Fibroblast of lung (primary cell): ENCODE measurements at regions not wholly inside any gene's neighbourhood (a gene's known extent, or its start where the extent isn't known, plus 50 kb on each side); places are given as distances from the start of the nearest gene placed in this dataset.

Experiments
- DNase-seq, 2 donors: peaks; one replicate each; pipeline versions ENCODE4 v3.0.0 to v3.0.0-alpha.2; 2010; ENCODE audit warnings: low read depth in 2 of 2
- H2AFZ ChIP-seq: 2 replicates; pipeline ENCODE4 v1.5.1; 2012; ENCODE audit warnings: low read length, control low read depth, inconsistent platforms
- H3K27ac ChIP-seq: 2 replicates; pipeline ENCODE4 v1.5.1; 2011; ENCODE audit warnings: low read length, control low read depth; ENCODE audit not compliant: insufficient read depth
- H3K27me3 ChIP-seq: 2 replicates; pipeline ENCODE4 v1.5.1; 2011; ENCODE audit warnings: mild to moderate bottlenecking, low read length; ENCODE audit not compliant: control insufficient read depth, insufficient read depth
- H3K36me3 ChIP-seq: 2 replicates; pipeline ENCODE4 v1.5.1; 2011; ENCODE audit warnings: low read length; ENCODE audit not compliant: control insufficient read depth, insufficient read depth
- H3K4me1 ChIP-seq: 2 replicates; pipeline ENCODE4 v1.5.1; 2011; ENCODE audit warnings: low read length; ENCODE audit not compliant: control insufficient read depth, insufficient read depth; ENCODE audit errors: extremely low read depth
- H3K4me2 ChIP-seq: 2 replicates; pipeline ENCODE4 v1.5.1; 2011; ENCODE audit warnings: low read length, control low read depth; ENCODE audit not compliant: insufficient read depth; ENCODE audit errors: extremely low read depth
- H3K4me3 ChIP-seq, 4 experiments: fragments of 200-600 bp in 1 of 4; sonication (generic) in 1 of 4; replicated peaks in 1 of 4; 2 replicates each; pipeline ENCODE4 v1.5.1; 2011 to 2016; ENCODE audit warnings: low read length in 4 of 4, low read depth in 3 of 4, mild to moderate bottlenecking in 3 of 4, control low read depth in 2 of 4, inconsistent platforms in 1 of 4, mixed read lengths in 1 of 4; ENCODE audit not compliant: insufficient read depth in 1 of 4; ENCODE audit errors: control extremely low read depth in 1 of 4
- H3K79me2 ChIP-seq: 2 replicates; pipeline ENCODE4 v1.5.1; 2012; ENCODE audit warnings: mild to moderate bottlenecking, low read length, inconsistent platforms; ENCODE audit not compliant: control insufficient read depth, insufficient read depth
- H3K9ac ChIP-seq: 2 replicates; pipeline ENCODE4 v1.5.1; 2011; ENCODE audit warnings: mild to moderate bottlenecking, low read length, control low read depth; ENCODE audit not compliant: insufficient read depth
- H3K9me3 ChIP-seq: 2 replicates; pipeline ENCODE4 v1.5.1; 2012; ENCODE audit warnings: low read depth, low read length; ENCODE audit not compliant: control insufficient read depth, insufficient read depth
- H4K20me1 ChIP-seq: 2 replicates; pipeline ENCODE4 v1.5.1; 2011; ENCODE audit warnings: low read length; ENCODE audit not compliant: control insufficient read depth, insufficient read depth; ENCODE audit errors: extremely low read depth
- EZH2 ChIP-seq: IDR thresholded peaks from 2 replicates; pipeline ENCODE4 v1.5.1; 2012; ENCODE audit warnings: low read length, control low read depth, mild to moderate bottlenecking; ENCODE audit errors: missing control alignments
- TF ChIP-seq, protein P1 (sequence below), 2 donors: IDR thresholded peaks in 1 of 2; conservative IDR thresholded peaks in 1 of 2; 1 replicate in 1 of 2; 2 replicates in 1 of 2; pipeline ENCODE4 v1.5.1; 2011 to 2012; ENCODE audit warnings: low read length in 2 of 2, control low read depth in 1 of 2, inconsistent platforms in 1 of 2, low read depth in 1 of 2, mild to moderate bottlenecking in 1 of 2

DNA sequence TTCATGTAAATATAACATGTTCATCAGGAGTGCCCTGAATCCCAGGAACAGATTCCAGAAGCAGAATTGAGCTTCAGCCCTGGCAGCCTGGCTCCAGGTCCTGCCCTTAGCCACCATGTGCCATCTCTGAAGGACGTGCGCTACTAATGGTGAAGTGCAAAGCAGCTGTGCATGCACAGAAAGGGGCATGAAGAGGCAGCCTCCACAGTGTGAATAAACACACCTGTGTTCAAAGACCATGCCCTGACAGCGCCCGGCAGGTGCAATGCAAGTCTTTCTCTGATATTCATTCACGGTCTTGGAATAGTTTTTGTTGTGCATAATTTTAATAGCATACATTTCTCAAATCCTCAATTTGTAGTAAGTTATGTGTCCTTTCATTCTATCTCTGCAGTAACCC is 250.4 kb upstream of the TCERG1L start:
- no peak overlapping the region for H3K9ac ChIP-seq

DNA sequence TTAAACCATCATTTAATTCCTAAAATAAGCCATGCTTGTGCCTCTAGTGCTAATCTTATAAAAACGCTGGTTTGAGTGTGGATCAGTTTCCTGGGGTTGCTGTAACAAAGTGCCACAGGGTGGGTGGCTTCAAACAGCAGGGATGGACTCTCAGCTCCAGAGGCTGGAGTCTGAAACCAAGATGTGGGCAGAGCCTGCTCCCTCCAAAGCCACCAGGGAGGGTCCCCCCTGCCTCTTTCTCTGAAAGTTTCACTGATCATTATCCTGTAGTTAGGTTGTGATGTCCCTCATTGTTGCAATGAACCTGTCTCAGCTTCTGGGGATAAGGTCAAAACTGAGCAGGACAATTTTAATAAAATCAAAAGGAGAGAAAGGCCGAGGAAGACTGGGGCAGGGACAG is 251.9 kb upstream of the TCERG1L start:
- TF ChIP-seq, protein P1, sequence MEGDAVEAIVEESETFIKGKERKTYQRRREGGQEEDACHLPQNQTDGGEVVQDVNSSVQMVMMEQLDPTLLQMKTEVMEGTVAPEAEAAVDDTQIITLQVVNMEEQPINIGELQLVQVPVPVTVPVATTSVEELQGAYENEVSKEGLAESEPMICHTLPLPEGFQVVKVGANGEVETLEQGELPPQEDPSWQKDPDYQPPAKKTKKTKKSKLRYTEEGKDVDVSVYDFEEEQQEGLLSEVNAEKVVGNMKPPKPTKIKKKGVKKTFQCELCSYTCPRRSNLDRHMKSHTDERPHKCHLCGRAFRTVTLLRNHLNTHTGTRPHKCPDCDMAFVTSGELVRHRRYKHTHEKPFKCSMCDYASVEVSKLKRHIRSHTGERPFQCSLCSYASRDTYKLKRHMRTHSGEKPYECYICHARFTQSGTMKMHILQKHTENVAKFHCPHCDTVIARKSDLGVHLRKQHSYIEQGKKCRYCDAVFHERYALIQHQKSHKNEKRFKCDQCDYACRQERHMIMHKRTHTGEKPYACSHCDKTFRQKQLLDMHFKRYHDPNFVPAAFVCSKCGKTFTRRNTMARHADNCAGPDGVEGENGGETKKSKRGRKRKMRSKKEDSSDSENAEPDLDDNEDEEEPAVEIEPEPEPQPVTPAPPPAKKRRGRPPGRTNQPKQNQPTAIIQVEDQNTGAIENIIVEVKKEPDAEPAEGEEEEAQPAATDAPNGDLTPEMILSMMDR (conservative IDR thresholded peaks at IDR 0.05 in 1 of 2, IDR thresholded peaks at IDR 0.05 in 1 of 2; ENCODE audit: low read depth in 1 of 2, low read length in 2 of 2), result no peak
- TF ChIP-seq EZH2, result no peak

More for the DNA sequence above, 250.4 kb upstream of the TCERG1L start:
- no peak overlapping the region for H2AFZ ChIP-seq
- H3K79me2 ChIP-seq, result no peaks in the 10 kb centered on the region
- TF ChIP-seq, protein P1 (conservative IDR thresholded peaks at IDR 0.05 in 1 of 2, IDR thresholded peaks at IDR 0.05 in 1 of 2; ENCODE audit: low read depth in 1 of 2, low read length in 2 of 2), result no peak
- no peak for TF ChIP-seq EZH2
- H3K27me3 ChIP-seq, result no peaks in the 10 kb centered on the region
- H3K36me3 ChIP-seq, result no peaks in the 10 kb centered on the region
- H3K9me3 ChIP-seq, result no peaks in the 10 kb centered on the region
- no peak overlapping the region for H3K4me3 ChIP-seq
- H3K4me1 ChIP-seq, result no peaks in the 10 kb centered on the region
- DNase-seq, result no peak
- H3K4me2 ChIP-seq, result no peak overlapping the region
- no peak overlapping the region for H3K27ac ChIP-seq
- H4K20me1 ChIP-seq, result no peaks in the 10 kb centered on the region

DNA sequence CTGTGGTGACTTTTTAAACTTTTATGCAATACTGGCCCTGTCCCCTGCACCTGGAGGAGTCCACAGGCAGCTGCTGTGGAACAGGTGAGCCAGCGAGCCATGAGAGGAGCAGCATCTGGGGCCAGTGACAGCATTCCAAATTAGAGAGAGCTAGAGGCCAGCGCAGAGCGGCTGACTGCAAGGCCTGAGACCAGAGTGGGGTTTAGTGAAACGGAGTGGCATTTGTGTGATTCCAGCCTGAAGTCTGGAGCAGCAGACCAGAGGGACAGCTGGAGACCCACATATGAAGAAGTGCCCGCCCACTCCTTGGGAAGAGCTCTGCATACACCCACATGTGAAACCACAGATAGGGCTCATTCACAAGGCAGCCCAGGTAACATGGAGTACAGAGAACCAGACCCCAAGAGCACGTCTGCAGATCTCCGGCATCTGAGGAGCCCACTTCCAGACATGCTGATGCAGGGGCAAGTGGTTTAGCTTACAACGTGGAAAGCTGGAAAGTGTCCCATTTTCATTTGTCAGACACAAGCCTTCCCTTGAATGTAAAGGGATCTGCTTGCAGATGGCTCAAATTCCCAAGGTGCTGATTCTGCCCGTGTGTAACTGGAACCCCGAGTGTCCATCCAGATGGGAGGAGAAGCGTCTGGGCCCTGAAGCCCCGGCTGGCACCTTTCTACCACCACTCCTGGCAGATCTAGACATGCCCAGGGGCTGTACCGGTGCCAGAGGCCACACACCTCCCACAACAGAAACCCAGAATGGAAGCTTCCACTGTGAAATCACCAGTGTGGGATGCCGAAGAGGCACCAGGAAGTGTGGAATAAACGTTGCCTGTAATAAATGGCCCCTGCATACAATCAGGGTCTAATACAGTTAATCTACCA is 256.0 kb upstream of the TCERG1L start:
- H3K4me3 ChIP-seq, result no peak overlapping the region
- H3K4me2 ChIP-seq, result no peak overlapping the region
- H3K36me3 ChIP-seq, result no peaks in the 10 kb centered on the region
- no peaks in the 10 kb centered on the region for H3K27me3 ChIP-seq
- TF ChIP-seq, protein P1 (conservative IDR thresholded peaks at IDR 0.05 in 1 of 2, IDR thresholded peaks at IDR 0.05 in 1 of 2; ENCODE audit: low read depth in 1 of 2, low read length in 2 of 2), result no peak
- no peaks in the 10 kb centered on the region for H4K20me1 ChIP-seq
- H3K4me1 ChIP-seq, result no peaks in the 10 kb centered on the region
- DNase-seq, result no peak
- no peaks in the 10 kb centered on the region for H3K79me2 ChIP-seq
- no peaks in the 10 kb centered on the region for H3K9me3 ChIP-seq
- no peak overlapping the region for H3K27ac ChIP-seq
- H2AFZ ChIP-seq, result no peak overlapping the region
- H3K9ac ChIP-seq, result no peak overlapping the region

More for the DNA sequence above, 251.9 kb upstream of the TCERG1L start:
- no peak overlapping the region for H2AFZ ChIP-seq
- H3K36me3 ChIP-seq, result no peaks in the 10 kb centered on the region
- H3K4me1 ChIP-seq, result no peaks in the 10 kb centered on the region
- H3K4me2 ChIP-seq, result no peak overlapping the region
- DNase-seq, result no peak
- no peak overlapping the region for H3K4me3 ChIP-seq
- H3K79me2 ChIP-seq, result no peaks in the 10 kb centered on the region
- no peak overlapping the region for H3K27ac ChIP-seq
- no peaks in the 10 kb centered on the region for H3K9me3 ChIP-seq
- no peak overlapping the region for H3K9ac ChIP-seq
- H4K20me1 ChIP-seq, result no peaks in the 10 kb centered on the region
- no peaks in the 10 kb centered on the region for H3K27me3 ChIP-seq
